Ishikawa (cell line): ENCODE measurements at regions not wholly inside any gene's neighbourhood (a gene's known extent, or its start where the extent isn't known, plus 50 kb on each side); places are given as distances from the start of the nearest gene placed in this dataset.

ENCODE experiments used
- CEBPB ChIP-seq: IDR thresholded peaks from 2 replicates; pipeline ENCODE4 v1.6.1; 2012
- CREB1 ChIP-seq: IDR thresholded peaks from 2 replicates; pipeline ENCODE4 v1.6.1; 2012; ENCODE audit warnings: low read depth
- NFIC ChIP-seq: IDR thresholded peaks from 2 replicates; pipeline ENCODE4 v1.6.1; 2012
- TAF1 ChIP-seq: IDR thresholded peaks from 2 replicates; pipeline ENCODE4 v1.6.1; 2012; ENCODE audit warnings: low read depth, mild to moderate bottlenecking
- YY1 ChIP-seq: IDR thresholded peaks from 2 replicates; pipeline ENCODE4 v1.6.1; 2012; ENCODE audit warnings: low read depth
- ZBTB7A ChIP-seq: IDR thresholded peaks from 2 replicates; pipeline ENCODE4 v1.6.1; 2012; ENCODE audit warnings: low read depth

DNA sequence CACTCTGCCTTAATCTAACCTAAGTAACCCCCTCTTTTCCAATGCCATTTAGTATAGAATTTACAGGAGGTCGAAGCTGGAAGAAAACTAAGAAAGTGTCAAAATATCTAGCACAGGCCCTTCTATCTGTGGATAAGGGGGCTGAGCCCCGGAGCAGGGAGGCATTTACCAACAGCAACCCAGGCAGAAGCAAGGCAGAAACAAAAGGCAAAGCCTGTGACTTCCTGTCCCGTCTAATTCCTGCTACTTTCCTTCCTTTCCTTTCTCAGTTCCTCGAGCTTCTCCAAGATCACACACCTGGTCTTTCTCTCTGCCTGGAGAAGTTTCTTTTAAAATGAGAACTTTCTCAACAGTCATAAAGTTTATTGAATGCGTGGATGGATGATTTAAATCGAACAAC lies 146.0 kb downstream of the FOXA2 start:
- TF ChIP-seq ZBTB7A (no peak), TAF1 (no peak), CEBPB (no peak), YY1 (no peak), CREB1 (no peak), NFIC (no peak)
